HEK293T (cell line): ENCODE measurements at regions not wholly inside any gene's neighbourhood (a gene's known extent, or its start where the extent isn't known, plus 50 kb on each side); places are given as distances from the start of the nearest gene placed in this dataset.

ENCODE experiments used
- CTCF ChIA-PET: fragments of 350-600 bp; formaldehyde crosslinking; extraction: SDS; loops from one replicate; lab custom pipeline; 2021; ENCODE audit warnings: antibody characterized with exemption, inconsistent platforms; lab: Yijun Ruan, JAX
- POLR2A ChIA-PET: fragments of 350-600 bp; formaldehyde crosslinking; extraction: SDS; loops from one replicate; lab custom pipeline; 2020; ENCODE audit warnings: antibody characterized with exemption, inconsistent platforms; lab: Yijun Ruan, JAX
- DNase-seq: peaks from one replicate; pipeline ENCODE4 v3.0.0; 2012; ENCODE audit warnings: mixed read lengths; ENCODE audit errors: extremely low spot score
- ARNT ChIP-seq: fragments of 450-650 bp; IDR thresholded peaks from 2 replicates; pipeline ENCODE4 v1.6.1; 2017; ENCODE audit warnings: mild to moderate bottlenecking
- BHLHE40 ChIP-seq: fragments of 450-650 bp; IDR thresholded peaks from 2 replicates; pipeline ENCODE4 v1.6.1; 2016; ENCODE audit warnings: mild to moderate bottlenecking, moderate library complexity, borderline replicate concordance
- CTBP1 ChIP-seq: fragments of 450-650 bp; IDR thresholded peaks from 2 replicates; pipeline ENCODE4 v1.6.1; 2016; ENCODE audit warnings: borderline replicate concordance
- ELF4 ChIP-seq: fragments of 450-650 bp; IDR thresholded peaks from 2 replicates; pipeline ENCODE4 v1.6.1; 2017; ENCODE audit warnings: antibody characterized with exemption
- FOXA1 ChIP-seq: fragments of 450-650 bp; IDR thresholded peaks from 2 replicates; pipeline ENCODE4 v1.6.1; 2016; ENCODE audit warnings: mild to moderate bottlenecking
- FOXK2 ChIP-seq: fragments of 450-650 bp; IDR thresholded peaks from 2 replicates; pipeline ENCODE4 v1.6.1; 2016; ENCODE audit warnings: mild to moderate bottlenecking
- FOXM1 ChIP-seq: fragments of 450-650 bp; IDR thresholded peaks from 2 replicates; pipeline ENCODE4 v1.6.1; 2017; ENCODE audit warnings: mild to moderate bottlenecking, borderline replicate concordance
- HDGF ChIP-seq: fragments of 450-650 bp; IDR thresholded peaks from 2 replicates; pipeline ENCODE4 v1.6.1; 2017; ENCODE audit warnings: antibody characterized with exemption, borderline replicate concordance
- L3MBTL2 ChIP-seq: fragments of 450-650 bp; conservative IDR thresholded peaks from 2 replicates; pipeline ENCODE4 v1.6.1; 2016; ENCODE audit warnings: mild to moderate bottlenecking
- LEF1 ChIP-seq: fragments of 450-650 bp; IDR thresholded peaks from 2 replicates; pipeline ENCODE4 v1.6.1; 2017; ENCODE audit warnings: mild to moderate bottlenecking, borderline replicate concordance
- NFRKB ChIP-seq: fragments of 450-650 bp; IDR thresholded peaks from 2 replicates; pipeline ENCODE4 v1.6.1; 2016; ENCODE audit warnings: mild to moderate bottlenecking, moderate library complexity
- SP1 ChIP-seq: fragments of 450-650 bp; IDR thresholded peaks from 2 replicates; pipeline ENCODE4 v1.6.1; 2017
- SUZ12 ChIP-seq: fragments of 450-650 bp; IDR thresholded peaks from 2 replicates; pipeline ENCODE4 v1.6.1; 2016; ENCODE audit warnings: mild to moderate bottlenecking
- TARDBP ChIP-seq: fragments of 450-650 bp; IDR thresholded peaks from 2 replicates; pipeline ENCODE4 v1.6.1; 2016
- ZNF384 ChIP-seq: fragments of 450-650 bp; IDR thresholded peaks from 2 replicates; pipeline ENCODE4 v1.6.1; 2016
- TF ChIP-seq, protein P1 (sequence below): fragments of 450-650 bp; IDR thresholded peaks from 2 replicates; pipeline ENCODE4 v1.6.1; 2016

DNA sequence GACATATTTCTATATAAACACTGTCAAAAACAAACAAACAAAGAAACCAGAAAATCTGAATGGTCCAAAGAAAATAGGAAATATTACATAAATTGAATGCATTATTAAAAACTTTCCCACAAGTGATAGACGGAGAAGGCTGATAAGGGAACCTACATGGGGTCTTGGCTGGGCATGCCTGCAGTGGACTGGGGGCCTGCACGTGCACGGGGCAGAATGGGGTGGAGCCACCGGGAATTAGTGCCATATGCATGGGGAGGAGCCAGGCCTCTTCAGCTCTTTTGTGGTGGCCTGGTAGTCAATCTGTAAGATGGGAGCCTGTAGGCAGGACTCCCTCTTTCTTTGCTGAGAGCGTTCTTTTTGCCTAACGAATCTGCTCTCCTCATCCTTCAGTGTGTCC, 1031.7 kb upstream of the FBXO33 start:
- TF ChIP-seq ZNF384 (no peak), LEF1 (no peak), ELF4 (no peak), L3MBTL2 (no peak), CTBP1 (no peak), SUZ12 (no peak), FOXA1 (no peak), HDGF (no peak)
- TF ChIP-seq, protein P1, sequence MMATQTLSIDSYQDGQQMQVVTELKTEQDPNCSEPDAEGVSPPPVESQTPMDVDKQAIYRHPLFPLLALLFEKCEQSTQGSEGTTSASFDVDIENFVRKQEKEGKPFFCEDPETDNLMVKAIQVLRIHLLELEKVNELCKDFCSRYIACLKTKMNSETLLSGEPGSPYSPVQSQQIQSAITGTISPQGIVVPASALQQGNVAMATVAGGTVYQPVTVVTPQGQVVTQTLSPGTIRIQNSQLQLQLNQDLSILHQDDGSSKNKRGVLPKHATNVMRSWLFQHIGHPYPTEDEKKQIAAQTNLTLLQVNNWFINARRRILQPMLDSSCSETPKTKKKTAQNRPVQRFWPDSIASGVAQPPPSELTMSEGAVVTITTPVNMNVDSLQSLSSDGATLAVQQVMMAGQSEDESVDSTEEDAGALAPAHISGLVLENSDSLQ, result no peak
- no peak for DNase-seq
- ChIA-PET POLR2A (no interaction called here), CTCF (no interaction called here)

DNA sequence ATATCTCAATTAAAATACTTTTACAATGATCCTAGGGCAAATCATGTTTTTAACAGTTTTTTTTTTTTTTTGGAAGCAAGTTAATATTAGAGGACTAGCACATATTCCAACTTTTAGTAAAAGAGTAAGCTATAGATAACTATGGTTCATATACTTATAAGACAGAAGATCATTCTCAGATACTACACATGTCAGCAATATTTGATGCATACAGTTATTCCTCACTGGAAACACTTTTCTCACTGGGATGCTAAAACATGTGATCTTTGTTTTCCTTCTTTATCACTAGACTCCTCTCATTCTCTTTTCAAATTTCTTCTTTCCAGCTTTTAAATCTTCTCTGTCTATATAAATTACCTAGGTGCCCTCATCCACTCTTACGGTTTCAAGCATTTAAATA, 1020.4 kb upstream of the FBXO33 start:
- no peak for TF ChIP-seq ZNF384
- TF ChIP-seq ARNT, result no peak
- no peak for TF ChIP-seq FOXM1
- no peak for DNase-seq
- CTCF ChIA-PET, result no interaction called here
- POLR2A ChIA-PET, result no interaction called here

DNA sequence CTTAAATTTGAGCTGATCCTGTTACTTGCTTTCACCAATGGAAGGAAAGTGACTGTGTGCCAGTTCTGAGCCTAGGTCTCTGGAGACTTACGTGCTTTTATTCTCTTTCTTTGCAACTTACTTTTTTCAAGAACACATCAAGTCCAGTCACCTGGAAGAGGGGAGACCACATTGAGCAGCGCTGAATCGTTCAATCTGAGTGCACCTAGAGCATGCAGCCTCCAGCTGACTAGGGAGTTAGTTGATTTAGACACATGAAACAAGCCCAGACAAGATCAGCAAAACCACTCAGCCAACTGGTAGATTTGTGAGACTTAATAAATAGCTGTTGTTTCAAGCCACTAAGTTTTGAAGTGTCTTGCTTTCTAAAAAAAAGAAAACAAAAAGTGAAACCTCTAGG, 1014.8 kb upstream of the FBXO33 start:
- TF ChIP-seq ELF4 (no peak), NFRKB (no peak), TARDBP (no peak), FOXK2 (no peak), FOXM1 (no peak), CTBP1 (no peak), HDGF (no peak), ARNT (no peak), SP1 (no peak), LEF1 (no peak), L3MBTL2 (no peak), FOXA1 (no peak)
- TF ChIP-seq, protein P1, result no peak
- DNase-seq, result no peak
- POLR2A ChIA-PET, result no interaction called here
- CTCF ChIA-PET, result no interaction called here

DNA sequence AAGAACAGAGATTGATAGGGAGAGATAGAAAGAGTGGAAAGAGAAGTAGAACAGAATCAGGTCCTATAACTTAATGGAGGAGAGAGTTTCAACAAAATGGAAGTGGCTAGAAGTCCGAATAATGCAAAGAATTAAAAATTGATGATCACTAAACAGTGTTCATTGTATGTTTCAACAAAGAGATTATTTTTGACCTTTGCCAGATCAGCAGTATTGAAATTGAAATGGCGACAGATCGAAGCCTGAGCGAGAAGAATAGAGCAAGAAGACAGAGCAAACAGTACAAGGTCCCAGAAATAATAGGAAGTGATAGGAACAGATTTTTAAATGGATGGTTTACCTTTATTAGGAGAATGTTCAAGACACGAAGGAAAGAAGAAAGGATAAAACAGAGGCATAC, 1012.8 kb upstream of the FBXO33 start:
- DNase-seq, result no peak
- no peak for TF ChIP-seq L3MBTL2
- TF ChIP-seq FOXA1, result no peak
- TF ChIP-seq, protein P1, result no peak
- TF ChIP-seq LEF1, result no peak
- TF ChIP-seq TARDBP, result no peak
- no peak for TF ChIP-seq ARNT
- TF ChIP-seq FOXM1, result no peak
- no peak for TF ChIP-seq FOXK2
- TF ChIP-seq SUZ12, result no peak
- TF ChIP-seq ELF4, result no peak
- no peak for TF ChIP-seq CTBP1
- no peak for TF ChIP-seq HDGF
- no peak for TF ChIP-seq ZNF384
- TF ChIP-seq NFRKB, result no peak
- TF ChIP-seq BHLHE40, result no peak
- TF ChIP-seq SP1, result no peak
- ChIA-PET POLR2A (no interaction called here), CTCF (no interaction called here)

DNA sequence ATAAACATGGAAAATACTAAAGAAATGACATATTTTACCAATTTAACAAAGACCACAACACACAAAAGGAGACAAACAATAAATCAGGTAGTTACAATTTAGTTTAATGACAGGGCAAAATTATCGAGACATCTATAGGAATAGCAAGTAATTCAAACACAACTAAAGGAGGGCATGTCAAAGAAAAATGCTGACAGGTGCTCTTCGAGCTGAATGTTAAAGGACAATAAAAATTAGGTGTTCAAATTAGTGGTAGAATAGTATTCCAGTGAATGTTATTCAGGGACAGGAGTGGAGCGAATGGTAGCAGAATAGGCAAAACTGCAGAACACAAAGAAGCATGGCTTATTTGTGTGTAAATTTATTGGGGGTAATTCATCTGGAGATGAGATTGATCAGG, 1004.3 kb upstream of the FBXO33 start:
- TF ChIP-seq TARDBP (no peak), ELF4 (no peak), HDGF (no peak), FOXA1 (no peak), BHLHE40 (no peak), L3MBTL2 (no peak), FOXK2 (no peak)
- CTCF ChIA-PET, result no interaction called here

DNA sequence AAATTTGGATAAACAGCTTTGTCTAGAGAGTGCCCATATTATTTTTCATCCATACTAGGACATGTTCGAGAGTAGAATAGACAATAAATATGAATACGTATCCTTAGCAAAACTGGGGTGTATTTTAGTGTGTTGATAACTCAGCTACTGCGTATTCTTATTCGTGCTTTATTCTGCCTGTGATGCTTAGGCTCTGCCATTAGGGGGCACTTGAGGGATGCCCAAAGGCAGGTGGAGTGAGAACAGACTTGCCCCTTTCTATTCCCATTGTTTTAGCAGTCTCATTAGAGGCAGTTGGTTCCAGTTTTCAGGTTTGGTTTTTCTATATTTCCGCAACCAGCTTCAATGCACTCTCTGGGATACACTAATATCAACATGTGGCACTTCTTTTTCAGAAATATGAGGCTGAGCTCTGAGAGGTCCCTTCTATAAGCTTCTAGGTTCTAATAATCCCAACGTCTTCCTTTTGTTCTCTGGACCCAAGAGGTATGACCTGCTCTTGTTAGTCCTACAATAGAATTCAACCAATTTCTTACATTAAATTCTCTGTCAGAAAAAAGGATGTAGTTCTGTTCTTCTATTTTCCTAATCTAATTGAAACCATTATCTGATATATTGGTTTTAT, 985.7 kb upstream of the FBXO33 start:
- no peak for TF ChIP-seq SP1
- TF ChIP-seq NFRKB, result no peak
- ChIA-PET POLR2A (no interaction called here), CTCF (interaction anchor here (0.6 to 1.8 kb wide), 5 partner anchors 9 to 139 kb away, joined by 3 to 11 read pairs (median 3); no protein-coding TSS in a partner anchor)
- peak; percentile 63 for DNase-seq

More for the DNA sequence above, 1004.3 kb upstream of the FBXO33 start:
- no peak for DNase-seq
- POLR2A ChIA-PET, result no interaction called here

DNA sequence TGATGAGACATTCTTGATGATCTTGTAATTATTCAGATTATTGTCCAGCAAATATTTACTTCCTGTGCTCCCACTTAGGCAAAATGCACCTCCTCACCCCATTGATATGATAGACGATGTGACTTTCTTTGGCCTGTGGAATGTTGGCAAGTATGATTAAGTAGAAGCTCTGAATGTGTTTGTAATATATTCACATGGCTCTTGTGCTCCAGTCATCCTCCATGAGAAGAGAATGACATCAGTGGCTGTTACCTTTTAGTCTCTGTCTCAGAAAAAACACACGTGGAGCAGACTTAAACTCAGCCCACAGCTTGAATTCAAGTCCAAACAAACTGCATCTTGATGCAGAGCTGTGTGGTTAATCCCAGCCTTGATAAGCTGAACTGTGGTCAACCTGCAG, 984.3 kb upstream of the FBXO33 start:
- CTCF ChIA-PET, result interaction anchor here (1.1 to 1.8 kb wide), 2 partner anchors 10 to 20 kb away, joined by 3 to 11 read pairs; no protein-coding TSS in a partner anchor
- no peak for TF ChIP-seq FOXM1
- no peak for TF ChIP-seq TARDBP
- no peak for TF ChIP-seq L3MBTL2
- TF ChIP-seq HDGF, result no peak
- no peak for TF ChIP-seq SP1
- TF ChIP-seq ELF4, result no peak
- no peak for TF ChIP-seq FOXA1
- no peak for TF ChIP-seq NFRKB
- TF ChIP-seq ZNF384, result no peak
- TF ChIP-seq LEF1, result no peak
- POLR2A ChIA-PET, result no interaction called here
- no peak for DNase-seq
